ENCODE measurements at regions not wholly inside any gene's neighbourhood (a gene's known extent, or its start where the extent isn't known, plus 50 kb on each side); places are given as distances from the start of the nearest gene placed in this dataset.

DNA sequence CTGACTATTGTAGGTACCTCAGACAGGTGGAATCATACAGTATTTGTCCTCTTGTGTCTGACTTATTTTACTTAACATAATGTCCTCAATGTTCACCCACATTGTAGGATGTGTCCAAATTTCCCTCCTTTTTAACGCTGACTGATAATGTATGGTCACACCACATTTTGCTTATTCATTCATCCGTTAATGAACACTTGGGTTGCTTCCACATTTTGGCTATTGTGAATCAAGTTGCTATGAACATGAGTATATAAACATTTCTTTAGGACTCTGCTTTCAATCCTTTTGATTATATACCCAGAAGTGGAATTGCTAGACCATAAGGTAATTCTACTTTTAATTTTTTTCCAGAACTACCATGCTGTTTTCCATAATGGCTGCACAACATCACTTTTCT is 87.0 kb upstream of the NDP start:
- no peak overlapping the region for H3K4me2 ChIP-seq (ENCODE audit: insufficient read depth, low read length)
- ATAC-seq (ENCODE audit: insufficient read depth, low read depth) (no peak), DNase-seq (no peak)
- H3K79me2 ChIP-seq (ENCODE audit: insufficient read depth, low read length), result no peaks in the 10 kb centered on the region
- no peak overlapping the region for H3K9ac ChIP-seq (ENCODE audit: low read depth, low read length)
- H3K4me3 ChIP-seq (ENCODE audit: low read depth in 1 of 2, low read length in 2 of 2), result no peak overlapping the region
- H4K20me1 ChIP-seq (ENCODE audit: insufficient read depth, low read length), result no peaks in the 10 kb centered on the region
- no peaks in the 10 kb centered on the region for H3K9me3 ChIP-seq (ENCODE audit: insufficient read depth, low read length, severe bottlenecking)
- no peak overlapping the region for H3K27ac ChIP-seq (ENCODE audit: low read length)
- no peak overlapping the region for H2AFZ ChIP-seq (ENCODE audit: low read depth, low read length)
- no peaks in the 10 kb centered on the region for H3K4me1 ChIP-seq (ENCODE audit: insufficient read depth, low read length)
- TF ChIP-seq EZH2 (IDR thresholded peaks at IDR 0.05; ENCODE audit: borderline replicate concordance, low read depth, low read length, severe bottlenecking), result no peak
- TF ChIP-seq, protein P1, sequence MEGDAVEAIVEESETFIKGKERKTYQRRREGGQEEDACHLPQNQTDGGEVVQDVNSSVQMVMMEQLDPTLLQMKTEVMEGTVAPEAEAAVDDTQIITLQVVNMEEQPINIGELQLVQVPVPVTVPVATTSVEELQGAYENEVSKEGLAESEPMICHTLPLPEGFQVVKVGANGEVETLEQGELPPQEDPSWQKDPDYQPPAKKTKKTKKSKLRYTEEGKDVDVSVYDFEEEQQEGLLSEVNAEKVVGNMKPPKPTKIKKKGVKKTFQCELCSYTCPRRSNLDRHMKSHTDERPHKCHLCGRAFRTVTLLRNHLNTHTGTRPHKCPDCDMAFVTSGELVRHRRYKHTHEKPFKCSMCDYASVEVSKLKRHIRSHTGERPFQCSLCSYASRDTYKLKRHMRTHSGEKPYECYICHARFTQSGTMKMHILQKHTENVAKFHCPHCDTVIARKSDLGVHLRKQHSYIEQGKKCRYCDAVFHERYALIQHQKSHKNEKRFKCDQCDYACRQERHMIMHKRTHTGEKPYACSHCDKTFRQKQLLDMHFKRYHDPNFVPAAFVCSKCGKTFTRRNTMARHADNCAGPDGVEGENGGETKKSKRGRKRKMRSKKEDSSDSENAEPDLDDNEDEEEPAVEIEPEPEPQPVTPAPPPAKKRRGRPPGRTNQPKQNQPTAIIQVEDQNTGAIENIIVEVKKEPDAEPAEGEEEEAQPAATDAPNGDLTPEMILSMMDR (IDR thresholded peaks at IDR 0.05; ENCODE audit: borderline replicate concordance, extremely low read depth, low read length, poor library complexity, severe bottlenecking), result no peak
- no peaks in the 10 kb centered on the region for H3K36me3 ChIP-seq (ENCODE audit: insufficient read depth, low read length)
- no peaks in the 10 kb centered on the region for H3K27me3 ChIP-seq (ENCODE audit: insufficient read depth, low read length, poor library complexity)

- H4K20me1 ChIP-seq (ENCODE audit: insufficient read depth, low read length), result no peaks in the 10 kb centered on the region
- DNase-seq (no peak), ATAC-seq (ENCODE audit: insufficient read depth, low read depth) (no peak)
- H3K9ac ChIP-seq (ENCODE audit: low read depth, low read length), result no peak overlapping the region
- TF ChIP-seq EZH2 (IDR thresholded peaks at IDR 0.05; ENCODE audit: borderline replicate concordance, low read depth, low read length, severe bottlenecking), result no peak
- TF ChIP-seq, protein P1 (IDR thresholded peaks at IDR 0.05; ENCODE audit: borderline replicate concordance, extremely low read depth, low read length, poor library complexity, severe bottlenecking), result no peak
- H3K4me3 ChIP-seq (ENCODE audit: low read depth in 1 of 2, low read length in 2 of 2), result no peak overlapping the region
- H3K4me1 ChIP-seq (ENCODE audit: insufficient read depth, low read length), result no peaks in the 10 kb centered on the region
- no peaks in the 10 kb centered on the region for H3K79me2 ChIP-seq (ENCODE audit: insufficient read depth, low read length)
- H3K4me2 ChIP-seq (ENCODE audit: insufficient read depth, low read length), result no peak overlapping the region
- no peaks in the 10 kb centered on the region for H3K36me3 ChIP-seq (ENCODE audit: insufficient read depth, low read length)
- H2AFZ ChIP-seq (ENCODE audit: low read depth, low read length), result no peak overlapping the region
- H3K27ac ChIP-seq (ENCODE audit: low read length), result no peak overlapping the region
- no peaks in the 10 kb centered on the region for H3K27me3 ChIP-seq (ENCODE audit: insufficient read depth, low read length, poor library complexity)
- no peaks in the 10 kb centered on the region for H3K9me3 ChIP-seq (ENCODE audit: insufficient read depth, low read length, severe bottlenecking)
These were observed 85.1 kb upstream of the NDP start for GRCh38 chrX:44058339-44058738.

- Histone ChIP-seq H3K27me3 (ENCODE audit: insufficient read depth, low read length, poor library complexity) (no peaks in the 10 kb centered on the region), H3K9me3 (ENCODE audit: insufficient read depth, low read length, severe bottlenecking) (no peaks in the 10 kb centered on the region), H3K4me2 (ENCODE audit: insufficient read depth, low read length) (no peak overlapping the region), H3K27ac (ENCODE audit: low read length) (no peak overlapping the region), H3K4me3 (ENCODE audit: low read depth in 1 of 2, low read length in 2 of 2) (no peak overlapping the region), H3K4me1 (ENCODE audit: insufficient read depth, low read length) (no peaks in the 10 kb centered on the region), H3K36me3 (ENCODE audit: insufficient read depth, low read length) (no peaks in the 10 kb centered on the region), H4K20me1 (ENCODE audit: insufficient read depth, low read length) (no peaks in the 10 kb centered on the region), H3K9ac (ENCODE audit: low read depth, low read length) (no peak overlapping the region), H2AFZ (ENCODE audit: low read depth, low read length) (no peak overlapping the region), H3K79me2 (ENCODE audit: insufficient read depth, low read length) (no peaks in the 10 kb centered on the region)
- DNase-seq (no peak), ATAC-seq (ENCODE audit: insufficient read depth, low read depth) (no peak)
- TF ChIP-seq, protein P1 (IDR thresholded peaks at IDR 0.05; ENCODE audit: borderline replicate concordance, extremely low read depth, low read length, poor library complexity, severe bottlenecking), result no peak
- TF ChIP-seq EZH2 (IDR thresholded peaks at IDR 0.05; ENCODE audit: borderline replicate concordance, low read depth, low read length, severe bottlenecking), result no peak
These were observed 82.4 kb upstream of the NDP start for GRCh38 chrX:44055638-44056037.
